Mucosa of rectum (tissue), 2 donors: ENCODE measurements at regions not wholly inside any gene's neighbourhood (a gene's known extent, or its start where the extent isn't known, plus 50 kb on each side); places are given as distances from the start of the nearest gene placed in this dataset.
"Not testable (repeated sequence)": the region's sequence is repeated elsewhere in the genome, so short reads cannot be mapped to it uniquely, and the experiment has no call there.

Experiments
- H3K27ac ChIP-seq, 2 donors: one replicate each; pipeline ENCODE4 v1.7.0; 2013; ENCODE audit warnings: inconsistent platforms in 2 of 2, low read depth in 2 of 2, low read length in 2 of 2
- H3K27me3 ChIP-seq, 2 donors: one replicate each; pipeline ENCODE4 v1.7.0; 2013; ENCODE audit warnings: low read length in 2 of 2; ENCODE audit not compliant: control insufficient read depth in 2 of 2, insufficient read depth in 2 of 2
- H3K36me3 ChIP-seq, 2 donors: one replicate each; pipeline ENCODE4 v1.7.0; 2013; ENCODE audit warnings: low read length in 2 of 2; ENCODE audit not compliant: control insufficient read depth in 2 of 2, insufficient read depth in 2 of 2
- H3K4me1 ChIP-seq, 2 donors: one replicate each; pipeline ENCODE4 v1.7.0; 2013; ENCODE audit warnings: low read length in 2 of 2, mild to moderate bottlenecking in 1 of 2; ENCODE audit not compliant: control insufficient read depth in 2 of 2, insufficient read depth in 2 of 2
- H3K4me3 ChIP-seq, 2 donors: one replicate each; pipeline ENCODE4 v1.7.0; 2013; ENCODE audit warnings: low read length in 2 of 2
- H3K9ac ChIP-seq, 2 donors: one replicate each; pipeline ENCODE4 v1.7.0; 2013; ENCODE audit warnings: low read length in 2 of 2, low read depth in 1 of 2, mild to moderate bottlenecking in 1 of 2
- H3K9me3 ChIP-seq, 2 donors: one replicate each; pipeline ENCODE4 v1.7.0; 2013; ENCODE audit warnings: low read length in 2 of 2; ENCODE audit not compliant: control insufficient read depth in 2 of 2
- donor health status: healthy.
- donor health status: Normal muscosa, but diverticular disease.

- Histone ChIP-seq H3K27ac (no peak overlapping the region), H3K9me3 (no peaks in the 10 kb centered on the region), H3K27me3 (no peaks in the 10 kb centered on the region), H3K9ac (no peak overlapping the region), H3K4me1 (peaks cover 0 to 3% of the 10 kb centered on the region in 2 donors), H3K4me3 (no peak overlapping the region), H3K36me3 (no peaks in the 10 kb centered on the region)
These were observed 343.5 kb downstream of the TEX29 start for GRCh38 chr13:111663953-111664421.

GRCh38 chr13:111664696-111665095 is 344.3 kb downstream of the TEX29 start:
- no peak overlapping the region for H3K4me3 ChIP-seq

GRCh38 chr13:111665691-111666095 is 345.3 kb downstream of the TEX29 start:
- Histone ChIP-seq H3K9me3 (no peaks in the 10 kb centered on the region), H3K4me3 (no peak overlapping the region), H3K36me3 (no peaks in the 10 kb centered on the region), H3K27ac (no peak overlapping the region), H3K9ac (no peak overlapping the region), H3K4me1 (peaks cover 0 to 3% of the 10 kb centered on the region in 2 donors), H3K27me3 (no peaks in the 10 kb centered on the region)

More at GRCh38 chr13:111664696-111665095, 344.3 kb downstream of the TEX29 start:
- Histone ChIP-seq H3K27me3 (no peaks in the 10 kb centered on the region), H3K36me3 (no peaks in the 10 kb centered on the region), H3K9ac (no peak overlapping the region), H3K9me3 (no peaks in the 10 kb centered on the region), H3K4me1 (peaks cover 0 to 3% of the 10 kb centered on the region in 2 donors), H3K27ac (no peak overlapping the region)

- H3K27ac ChIP-seq, result no peak overlapping the region
- H3K4me1 ChIP-seq, result peaks cover 0 to 3% of the 10 kb centered on the region in 2 donors
- H3K36me3 ChIP-seq, result no peaks in the 10 kb centered on the region
- no peak overlapping the region for H3K9ac ChIP-seq
- no peaks in the 10 kb centered on the region for H3K27me3 ChIP-seq
- no peaks in the 10 kb centered on the region for H3K9me3 ChIP-seq
- no peak overlapping the region for H3K4me3 ChIP-seq
These were observed 345.8 kb downstream of the TEX29 start for GRCh38 chr13:111666164-111666776.

- no peaks in the 10 kb centered on the region for H3K9me3 ChIP-seq
- no peak overlapping the region for H3K9ac ChIP-seq
- H3K27ac ChIP-seq, result no peak overlapping the region
- no peaks in the 10 kb centered on the region for H3K27me3 ChIP-seq
- H3K4me1 ChIP-seq, result peaks cover 0 to 3% of the 10 kb centered on the region in 2 donors
- H3K4me3 ChIP-seq, result no peak overlapping the region
- H3K36me3 ChIP-seq, result no peaks in the 10 kb centered on the region
These were observed 347.3 kb downstream of the TEX29 start for GRCh38 chr13:111667757-111668156.

- H3K4me3 ChIP-seq, result no peak overlapping the region
- H3K9ac ChIP-seq, result no peak overlapping the region
- H3K36me3 ChIP-seq, result no peaks in the 10 kb centered on the region
- H3K4me1 ChIP-seq, result no peaks in the 10 kb centered on the region
- no peaks in the 10 kb centered on the region for H3K27me3 ChIP-seq
- no peak overlapping the region for H3K27ac ChIP-seq
- H3K9me3 ChIP-seq, result no peaks in the 10 kb centered on the region
These were observed 348.0 kb downstream of the TEX29 start for GRCh38 chr13:111668451-111668850.

GRCh38 chr13:111672198-111672597 is 351.8 kb downstream of the TEX29 start:
- H3K4me3 ChIP-seq, H3K36me3 ChIP-seq, H3K27ac ChIP-seq, H3K9me3 ChIP-seq, H3K9ac ChIP-seq, H3K4me1 ChIP-seq, H3K27me3 ChIP-seq: not testable (repeated sequence)

- H3K36me3 ChIP-seq, H3K9me3 ChIP-seq, H3K4me1 ChIP-seq, H3K27ac ChIP-seq, H3K4me3 ChIP-seq, H3K9ac ChIP-seq, H3K27me3 ChIP-seq: not testable (repeated sequence)
These were observed 357.9 kb downstream of the TEX29 start for GRCh38 chr13:111678120-111678882.

- not testable (repeated sequence) for H3K36me3 ChIP-seq, H3K27me3 ChIP-seq, H3K4me3 ChIP-seq, H3K9ac ChIP-seq, H3K4me1 ChIP-seq, H3K9me3 ChIP-seq, H3K27ac ChIP-seq
These were observed 359.2 kb downstream of the TEX29 start for GRCh38 chr13:111679645-111680044.

- H3K9me3 ChIP-seq, H3K9ac ChIP-seq, H3K27ac ChIP-seq, H3K27me3 ChIP-seq, H3K4me3 ChIP-seq, H3K4me1 ChIP-seq, H3K36me3 ChIP-seq: not testable (repeated sequence)
These were observed 359.7 kb downstream of the TEX29 start for GRCh38 chr13:111680100-111680499.
